ENCODE measurements at regions not wholly inside any gene's neighbourhood (a gene's known extent, or its start where the extent isn't known, plus 50 kb on each side); places are given as distances from the start of the nearest gene placed in this dataset.

DNA sequence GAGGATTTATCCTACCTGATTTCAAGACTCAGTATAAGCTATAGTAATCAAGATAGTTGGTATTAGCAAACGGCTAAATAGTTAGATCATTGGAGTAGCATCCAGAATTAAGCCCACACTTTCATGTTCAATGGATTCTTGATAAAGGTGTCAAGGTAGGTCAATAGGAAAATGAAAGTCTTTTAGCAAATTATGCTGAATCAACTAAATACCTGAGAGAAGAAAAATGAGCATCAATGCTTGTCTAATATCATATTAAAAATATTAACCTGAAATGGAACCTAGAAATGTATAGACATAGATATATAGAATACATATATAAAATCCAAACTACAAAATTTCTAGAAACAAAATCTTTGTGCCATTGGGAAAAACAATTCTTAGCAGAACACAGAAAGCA, 685.6 kb downstream of the DTWD2 start:
- TF ChIP-seq, protein P1, sequence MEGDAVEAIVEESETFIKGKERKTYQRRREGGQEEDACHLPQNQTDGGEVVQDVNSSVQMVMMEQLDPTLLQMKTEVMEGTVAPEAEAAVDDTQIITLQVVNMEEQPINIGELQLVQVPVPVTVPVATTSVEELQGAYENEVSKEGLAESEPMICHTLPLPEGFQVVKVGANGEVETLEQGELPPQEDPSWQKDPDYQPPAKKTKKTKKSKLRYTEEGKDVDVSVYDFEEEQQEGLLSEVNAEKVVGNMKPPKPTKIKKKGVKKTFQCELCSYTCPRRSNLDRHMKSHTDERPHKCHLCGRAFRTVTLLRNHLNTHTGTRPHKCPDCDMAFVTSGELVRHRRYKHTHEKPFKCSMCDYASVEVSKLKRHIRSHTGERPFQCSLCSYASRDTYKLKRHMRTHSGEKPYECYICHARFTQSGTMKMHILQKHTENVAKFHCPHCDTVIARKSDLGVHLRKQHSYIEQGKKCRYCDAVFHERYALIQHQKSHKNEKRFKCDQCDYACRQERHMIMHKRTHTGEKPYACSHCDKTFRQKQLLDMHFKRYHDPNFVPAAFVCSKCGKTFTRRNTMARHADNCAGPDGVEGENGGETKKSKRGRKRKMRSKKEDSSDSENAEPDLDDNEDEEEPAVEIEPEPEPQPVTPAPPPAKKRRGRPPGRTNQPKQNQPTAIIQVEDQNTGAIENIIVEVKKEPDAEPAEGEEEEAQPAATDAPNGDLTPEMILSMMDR (conservative IDR thresholded peaks at IDR 0.05 in 1 of 2, IDR thresholded peaks at IDR 0.05 in 1 of 2; ENCODE audit: extremely low read depth in 1 of 2, insufficient read depth in 1 of 2, low read depth in 1 of 2, low read length in 2 of 2) = no peak
- TF ChIP-seq EZH2 (IDR thresholded peaks at IDR 0.05; ENCODE audit: borderline replicate concordance, low read length) = no peak

Measured in mammary epithelial cell (primary cell).